Karpas-422 (cell line): ENCODE measurements at regions not wholly inside any gene's neighbourhood (a gene's known extent, or its start where the extent isn't known, plus 50 kb on each side); places are given as distances from the start of the nearest gene placed in this dataset.

Source experiments
- DNase-seq: peaks from one replicate; pipeline ENCODE4 v3.0.0-alpha.2; 2015
- H2AFZ ChIP-seq: fragments of 200-600 bp; sonication (generic); 2 replicates; pipeline ENCODE4 v1.6.1; 2014; ENCODE audit warnings: antibody characterized with exemption, low read length, mixed read lengths
- H3K27ac ChIP-seq: fragments of 200-600 bp; sonication (generic); 2 replicates; pipeline ENCODE4 v1.5.1; 2014; ENCODE audit warnings: mild to moderate bottlenecking, low read length, moderate library complexity
- H3K27me3 ChIP-seq: fragments of 200-600 bp; sonication (generic); 2 replicates; pipeline ENCODE4 v1.6.1; 2014; ENCODE audit warnings: low read length, mixed read lengths
- H3K36me3 ChIP-seq: fragments of 200-600 bp; sonication (generic); 2 replicates; pipeline ENCODE4 v1.6.1; 2014; ENCODE audit warnings: low read length, mixed read lengths; ENCODE audit not compliant: insufficient read depth
- H3K4me1 ChIP-seq: fragments of 200-600 bp; sonication (generic); 2 replicates; pipeline ENCODE4 v1.6.1; 2014; ENCODE audit warnings: mild to moderate bottlenecking, low read length, mixed read lengths
- H3K4me2 ChIP-seq: fragments of 200-600 bp; sonication (generic); 2 replicates; pipeline ENCODE4 v1.6.1; 2014; ENCODE audit warnings: low read length, low read depth, mild to moderate bottlenecking; ENCODE audit not compliant: poor library complexity, severe bottlenecking
- H3K4me3 ChIP-seq: fragments of 200-600 bp; sonication (generic); 2 replicates; pipeline ENCODE4 v1.5.1; 2014; ENCODE audit warnings: mild to moderate bottlenecking, antibody characterized with exemption, low read length, mixed read lengths
- H3K79me2 ChIP-seq: fragments of 200-600 bp; sonication (generic); 2 replicates; pipeline ENCODE4 v1.6.1; 2014; ENCODE audit warnings: mild to moderate bottlenecking, low read length, mixed read lengths
- H3K9ac ChIP-seq: fragments of 200-600 bp; sonication (generic); 2 replicates; pipeline ENCODE4 v1.6.0; 2014; ENCODE audit warnings: low read length
- H3K9me2 ChIP-seq: fragments of 200-600 bp; sonication (generic), shearing (Covaris generic); replicated peaks from 2 replicates; pipeline ENCODE4 v1.6.0; 2014; ENCODE audit warnings: mild to moderate bottlenecking, low read length, moderate library complexity; ENCODE audit not compliant: insufficient read depth
- H3K9me3 ChIP-seq: fragments of 300-700, 200-600 bp; sonication (generic); 2 replicates; pipeline ENCODE4 v1.6.1; 2014; ENCODE audit warnings: low read length, mixed read lengths
- H4K20me1 ChIP-seq: fragments of 200-600 bp; sonication (generic); 2 replicates; pipeline ENCODE4 v1.6.1; 2014; ENCODE audit warnings: mild to moderate bottlenecking, antibody characterized with exemption, low read length, low read depth; ENCODE audit not compliant: insufficient read depth

DNA sequence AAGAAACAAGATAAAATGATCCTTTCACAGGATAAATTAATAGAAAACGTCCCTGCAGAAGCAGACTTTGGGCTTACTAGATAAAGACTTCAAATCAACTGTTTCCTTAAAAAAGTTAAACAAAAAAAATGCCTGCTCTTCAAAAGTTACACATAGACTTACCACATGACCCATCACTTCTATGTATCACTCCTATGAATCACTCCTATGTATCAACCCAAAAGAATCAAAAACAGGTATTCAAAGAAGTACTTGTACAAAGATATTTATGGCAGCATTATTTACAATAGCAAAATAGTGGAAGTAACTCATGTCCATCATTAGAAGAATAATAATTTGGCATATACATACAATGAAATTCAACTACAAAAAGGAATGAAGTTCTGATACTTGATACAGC lies 56.3 kb upstream of the PRDM9 start:
- no peak for DNase-seq
- H3K9me2 ChIP-seq: no peaks in the 10 kb centered on the region; the same call in 1 of the 2 replicates
- no peak overlapping the region for H3K4me2 ChIP-seq
- H3K36me3 ChIP-seq: no peaks in the 10 kb centered on the region
- H3K4me3 ChIP-seq: no peak overlapping the region
- H3K79me2 ChIP-seq: no peaks in the 10 kb centered on the region
- no peaks in the 10 kb centered on the region for H4K20me1 ChIP-seq
- no peak overlapping the region for H3K27ac ChIP-seq
- H3K9ac ChIP-seq: no peak overlapping the region
- H3K4me1 ChIP-seq: no peaks in the 10 kb centered on the region
- no peaks in the 10 kb centered on the region for H3K27me3 ChIP-seq
- peaks cover 5% of the 10 kb centered on the region; the same call in 1 of the 2 replicates for H3K9me3 ChIP-seq
- H2AFZ ChIP-seq: no peak overlapping the region

DNA sequence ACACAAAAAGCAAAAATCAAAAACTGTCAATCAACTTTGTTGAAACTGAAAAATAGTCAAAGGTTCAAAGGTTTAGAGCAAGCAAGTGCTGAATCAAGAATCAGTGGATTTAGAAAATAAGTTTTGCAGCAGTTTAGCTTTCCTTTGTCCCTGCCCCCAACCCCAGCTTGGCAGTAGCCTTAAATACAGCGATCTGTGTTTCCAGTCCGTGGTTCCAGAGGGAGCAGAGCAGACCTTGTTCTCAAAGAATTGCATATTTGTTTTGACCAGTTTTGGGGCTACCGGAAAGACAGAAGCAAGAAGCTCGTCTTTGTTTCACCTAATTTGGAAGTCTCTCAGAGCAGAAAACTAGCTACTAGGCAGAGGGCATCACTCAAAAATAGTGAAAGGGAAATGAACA lies 57.2 kb upstream of the PRDM9 start:
- H3K36me3 ChIP-seq: no peaks in the 10 kb centered on the region

DNA sequence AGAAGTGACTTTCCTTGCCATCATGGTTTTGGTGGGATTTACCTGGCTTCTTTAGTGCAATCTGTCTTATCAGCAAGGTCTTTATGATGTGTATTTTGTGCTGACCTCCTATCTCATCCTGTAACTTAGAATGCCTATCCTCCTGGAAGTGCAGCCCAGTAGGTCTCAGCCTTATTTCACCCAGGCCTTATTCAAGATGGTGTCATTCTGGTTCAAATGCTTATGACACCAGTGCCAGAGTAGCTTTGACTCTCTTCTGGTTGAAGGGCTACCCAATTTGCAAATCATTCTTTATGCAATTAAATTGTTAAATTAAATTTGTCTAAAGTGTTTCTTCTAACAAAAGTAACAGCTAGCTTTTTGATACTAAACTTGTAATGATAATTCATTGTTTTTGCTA lies 58.8 kb upstream of the PRDM9 start:
- no peak overlapping the region for H3K4me2 ChIP-seq
- no peaks in the 10 kb centered on the region for H3K79me2 ChIP-seq
- no peak overlapping the region for H3K9ac ChIP-seq
- H2AFZ ChIP-seq: no peak overlapping the region
- H3K4me1 ChIP-seq: no peaks in the 10 kb centered on the region
- H3K9me3 ChIP-seq: no peaks in the 10 kb centered on the region; the same call in 1 of the 2 replicates
- H3K27me3 ChIP-seq: no peaks in the 10 kb centered on the region
- no peak overlapping the region for H3K27ac ChIP-seq
- H3K4me3 ChIP-seq: no peak overlapping the region
- no peaks in the 10 kb centered on the region for H4K20me1 ChIP-seq
- H3K9me2 ChIP-seq: no peaks in the 10 kb centered on the region; the same call in 1 of the 2 replicates
- no peak for DNase-seq
- H3K36me3 ChIP-seq: no peaks in the 10 kb centered on the region

More for the DNA sequence above, 57.2 kb upstream of the PRDM9 start:
- H3K9ac ChIP-seq: no peak overlapping the region
- H3K9me2 ChIP-seq: no peaks in the 10 kb centered on the region; the same call in 1 of the 2 replicates
- no peak overlapping the region for H3K4me2 ChIP-seq
- no peaks in the 10 kb centered on the region for H4K20me1 ChIP-seq
- no peak for DNase-seq
- H3K4me3 ChIP-seq: no peak overlapping the region
- no peaks in the 10 kb centered on the region for H3K79me2 ChIP-seq
- H3K27ac ChIP-seq: no peak overlapping the region
- H2AFZ ChIP-seq: no peak overlapping the region
- H3K9me3 ChIP-seq: no peaks in the 10 kb centered on the region; the same call in 1 of the 2 replicates
- H3K27me3 ChIP-seq: no peaks in the 10 kb centered on the region
- H3K4me1 ChIP-seq: no peaks in the 10 kb centered on the region

DNA sequence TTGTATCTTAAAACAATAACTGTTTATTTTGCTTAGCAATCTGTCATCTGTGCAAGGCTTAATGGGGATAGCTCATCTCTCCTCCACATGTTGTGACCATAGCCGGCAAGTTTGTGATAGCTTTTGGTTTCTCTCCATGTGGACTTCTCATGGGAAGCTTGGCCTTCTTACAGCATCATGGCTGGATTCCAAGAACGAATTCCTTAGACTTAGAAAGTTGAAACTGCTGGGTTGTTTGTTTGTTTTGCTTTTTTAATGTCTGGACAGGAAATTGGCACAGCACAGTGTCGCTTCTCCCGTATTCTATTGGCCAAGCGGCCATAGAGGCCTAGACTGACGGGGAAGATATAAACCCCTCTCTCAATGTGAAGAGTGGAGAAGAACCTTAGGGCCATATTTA lies 61.0 kb upstream of the PRDM9 start:
- no peaks in the 10 kb centered on the region for H4K20me1 ChIP-seq
- no peaks in the 10 kb centered on the region; the same call in 1 of the 2 replicates for H3K9me3 ChIP-seq
- no peak overlapping the region for H3K4me3 ChIP-seq
- no peak for DNase-seq
- no peak overlapping the region for H3K4me2 ChIP-seq
- no peaks in the 10 kb centered on the region for H3K27me3 ChIP-seq
- H2AFZ ChIP-seq: no peak overlapping the region
- no peak overlapping the region for H3K9ac ChIP-seq
- no peaks in the 10 kb centered on the region for H3K36me3 ChIP-seq
- H3K9me2 ChIP-seq: no peaks in the 10 kb centered on the region; the same call in 1 of the 2 replicates
- H3K27ac ChIP-seq: no peak overlapping the region
- no peaks in the 10 kb centered on the region for H3K4me1 ChIP-seq
- H3K79me2 ChIP-seq: no peaks in the 10 kb centered on the region

DNA sequence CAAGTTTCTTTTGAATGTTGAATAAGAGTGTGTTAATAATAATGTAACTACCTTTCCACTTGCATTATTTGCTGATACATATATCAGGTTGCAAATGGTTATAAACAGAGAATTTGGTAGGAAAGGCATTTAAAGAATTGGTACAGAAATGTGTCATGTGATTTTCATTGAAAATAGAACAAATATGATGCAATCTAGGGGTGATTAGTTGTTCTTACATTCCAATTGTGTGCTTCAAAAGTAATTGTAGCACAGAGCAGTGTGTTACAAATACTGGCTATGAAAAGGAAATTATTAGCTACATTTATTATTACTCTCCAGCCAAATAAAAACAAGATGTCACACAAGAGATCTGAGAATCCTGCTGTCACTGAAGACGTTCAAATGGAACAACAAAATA lies 61.8 kb upstream of the PRDM9 start:
- H3K27me3 ChIP-seq: no peaks in the 10 kb centered on the region
- no peaks in the 10 kb centered on the region for H3K36me3 ChIP-seq
- H3K9me3 ChIP-seq: no peaks in the 10 kb centered on the region; the same call in 1 of the 2 replicates
- no peak overlapping the region for H3K4me3 ChIP-seq
- H3K4me2 ChIP-seq: no peak overlapping the region
- H3K27ac ChIP-seq: no peak overlapping the region
- no peak overlapping the region for H3K9ac ChIP-seq
- no peak for DNase-seq
- no peaks in the 10 kb centered on the region for H3K79me2 ChIP-seq
- no peaks in the 10 kb centered on the region for H3K4me1 ChIP-seq
- no peaks in the 10 kb centered on the region for H4K20me1 ChIP-seq
- H2AFZ ChIP-seq: no peak overlapping the region
- no peaks in the 10 kb centered on the region; the same call in 1 of the 2 replicates for H3K9me2 ChIP-seq

DNA sequence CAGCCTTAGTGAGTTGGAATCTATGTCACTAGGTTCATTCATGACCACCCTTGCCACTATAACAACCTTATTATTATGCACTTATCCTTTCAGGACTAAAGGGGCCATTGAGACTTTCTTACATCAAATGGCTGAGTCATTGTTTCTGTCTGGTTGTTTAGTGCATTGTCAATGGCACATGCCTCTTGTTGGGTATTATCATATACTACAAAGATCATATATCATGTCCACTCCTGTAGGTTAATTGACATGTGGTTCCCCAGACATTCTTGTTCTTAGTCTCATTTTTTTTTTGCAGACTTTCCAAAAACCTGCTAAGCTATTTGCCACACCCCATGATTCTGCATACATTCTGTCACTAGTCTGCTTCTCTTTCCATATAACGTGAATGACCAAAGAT lies 66.7 kb upstream of the PRDM9 start:
- DNase-seq: no peak
- Histone ChIP-seq H3K4me1 (no peaks in the 10 kb centered on the region), H2AFZ (no peak overlapping the region), H3K79me2 (no peaks in the 10 kb centered on the region), H3K4me2 (no peak overlapping the region), H3K4me3 (no peak overlapping the region), H3K9ac (no peak overlapping the region), H3K27me3 (no peaks in the 10 kb centered on the region), H3K36me3 (no peaks in the 10 kb centered on the region), H3K9me2 (no peaks in the 10 kb centered on the region), H3K27ac (no peak overlapping the region), H3K9me3 (no peaks in the 10 kb centered on the region; the same call in 1 of the 2 replicates), H4K20me1 (no peaks in the 10 kb centered on the region)

DNA sequence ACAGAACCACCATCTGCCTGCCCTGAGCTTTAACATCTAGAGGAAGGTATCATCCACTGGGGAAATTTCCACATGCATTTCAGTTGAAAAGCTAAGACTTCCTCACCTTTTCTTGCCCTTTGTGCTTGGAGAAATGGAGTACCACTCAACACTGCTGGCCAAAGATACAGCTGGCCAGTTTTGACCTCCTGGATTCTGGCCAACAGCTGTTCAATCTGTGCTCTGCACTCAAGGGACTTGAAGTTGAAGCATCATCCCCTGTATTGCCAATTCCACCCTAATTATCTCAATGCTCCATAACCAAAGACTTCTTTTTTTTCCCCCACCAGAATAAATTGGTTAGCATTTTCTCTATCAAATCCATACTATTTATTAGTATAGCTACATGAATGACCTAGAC lies 70.4 kb upstream of the PRDM9 start:
- H3K9me2 ChIP-seq: no peaks in the 10 kb centered on the region
- H3K36me3 ChIP-seq: no peaks in the 10 kb centered on the region
- H3K9ac ChIP-seq: no peak overlapping the region
- no peak overlapping the region for H3K27ac ChIP-seq
- no peaks in the 10 kb centered on the region for H3K4me1 ChIP-seq
- no peaks in the 10 kb centered on the region for H3K27me3 ChIP-seq
- H2AFZ ChIP-seq: no peak overlapping the region
- H3K79me2 ChIP-seq: no peaks in the 10 kb centered on the region
- H3K4me2 ChIP-seq: no peak overlapping the region
- no peak for DNase-seq
- H3K9me3 ChIP-seq: no peaks in the 10 kb centered on the region; the same call in none of the 2 replicates
- H3K4me3 ChIP-seq: no peak overlapping the region
- no peaks in the 10 kb centered on the region for H4K20me1 ChIP-seq

DNA sequence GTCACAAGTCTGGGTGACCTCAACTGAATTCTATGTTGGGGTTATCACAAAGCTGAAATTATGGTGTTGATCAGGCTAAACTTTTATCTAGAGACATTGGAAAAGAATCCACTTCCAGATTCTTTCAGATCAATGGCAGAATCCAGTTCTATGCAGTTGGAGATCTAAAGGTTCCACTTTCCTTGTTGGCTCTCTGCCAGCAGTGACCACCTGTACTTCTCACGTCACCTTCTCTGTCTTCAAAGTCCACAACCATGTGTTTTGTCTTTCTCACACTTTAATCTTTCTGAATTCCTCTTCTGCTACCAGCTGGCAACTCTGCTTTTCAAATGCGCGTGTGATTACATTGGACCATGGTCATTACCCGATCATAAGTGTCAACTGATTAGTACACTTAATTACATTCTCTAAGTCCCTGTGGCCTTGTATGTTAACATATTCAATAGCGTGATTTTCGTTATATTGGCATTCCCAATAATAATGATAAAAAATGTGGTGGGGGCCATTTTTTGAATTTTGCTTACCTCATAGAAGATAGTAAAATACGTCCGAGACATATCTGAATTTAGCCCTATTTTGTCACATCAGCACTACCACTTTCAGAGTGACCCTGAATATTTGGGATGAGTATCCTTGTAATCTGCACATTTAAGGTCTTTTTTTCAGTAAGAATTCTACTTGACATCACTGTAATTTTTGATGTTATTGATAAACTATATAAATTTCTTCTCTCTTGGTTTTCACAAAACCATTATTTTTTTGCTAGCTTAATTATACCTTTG lies 73.7 kb upstream of the PRDM9 start:
- H3K79me2 ChIP-seq: no peaks in the 10 kb centered on the region
- no peaks in the 10 kb centered on the region; the same call in none of the 2 replicates for H3K9me3 ChIP-seq
- H3K9ac ChIP-seq: no peak overlapping the region
- no peaks in the 10 kb centered on the region for H3K4me1 ChIP-seq
- no peaks in the 10 kb centered on the region for H3K27me3 ChIP-seq
- no peaks in the 10 kb centered on the region for H3K36me3 ChIP-seq
- no peak for DNase-seq
- no peaks in the 10 kb centered on the region for H4K20me1 ChIP-seq
- H3K9me2 ChIP-seq: no peaks in the 10 kb centered on the region
- H3K27ac ChIP-seq: no peak overlapping the region
- H3K4me3 ChIP-seq: no peak overlapping the region
- no peak overlapping the region for H3K4me2 ChIP-seq
- H2AFZ ChIP-seq: no peak overlapping the region
